Astrocyte of the cerebellum (primary cell): ENCODE measurements at regions not wholly inside any gene's neighbourhood (a gene's known extent, or its start where the extent isn't known, plus 50 kb on each side); places are given as distances from the start of the nearest gene placed in this dataset.

Experiments
- DNase-seq: peaks from one replicate; pipeline ENCODE4 v3.0.0-alpha.2; 2011; ENCODE audit warnings: low read depth
- H3K4me3 ChIP-seq: 2 replicates; pipeline ENCODE4 v1.5.1; 2011; ENCODE audit warnings: mild to moderate bottlenecking, low read depth, low read length, moderate library complexity
- CTCF ChIP-seq: IDR thresholded peaks from 2 replicates; pipeline ENCODE4 v1.5.1; 2012; ENCODE audit warnings: low read length, low read depth, moderate library complexity, mild to moderate bottlenecking; ENCODE audit errors: missing control alignments
- in situ Hi-C: cut with HindIII; loops from 2 replicates; pipeline ENCODE4 v1.10.0; 2017; ENCODE audit warnings: low sequenced_read_pairs

- in situ Hi-C loops = no loop called here
- no peak overlapping the region for H3K4me3 ChIP-seq
- no peak for TF ChIP-seq CTCF
- no peak for DNase-seq
Observed at GRCh38 chr20:24056491-24056890, 67.9 kb upstream of the GGTLC1 start.

- H3K4me3 ChIP-seq = no peak overlapping the region
- TF ChIP-seq CTCF = no peak
- no peak for DNase-seq
- in situ Hi-C loops = no loop called here
Observed at GRCh38 chr20:24052599-24053275, 64.2 kb upstream of the GGTLC1 start.

- H3K4me3 ChIP-seq = no peak overlapping the region
- no peak for DNase-seq
- no peak for TF ChIP-seq CTCF
- in situ Hi-C loops = no loop called here
Observed at GRCh38 chr20:24051160-24051559, 62.6 kb upstream of the GGTLC1 start.

- in situ Hi-C loops = no loop called here
- no peak overlapping the region for H3K4me3 ChIP-seq
- DNase-seq = no peak
- TF ChIP-seq CTCF = no peak
Observed at GRCh38 chr20:24050119-24050518, 61.5 kb upstream of the GGTLC1 start.

GRCh38 chr20:24049081-24049480 is 60.5 kb upstream of the GGTLC1 start:
- no peak for TF ChIP-seq CTCF
- no peak overlapping the region for H3K4me3 ChIP-seq
- in situ Hi-C loops = no loop called here
- DNase-seq = no peak

- no peak for DNase-seq
- no peak for TF ChIP-seq CTCF
- H3K4me3 ChIP-seq = no peak overlapping the region
- in situ Hi-C loops = no loop called here
Observed at GRCh38 chr20:24048024-24048611, 59.5 kb upstream of the GGTLC1 start.
